ENCODE measurements at regions not wholly inside any gene's neighbourhood (a gene's known extent, or its start where the extent isn't known, plus 50 kb on each side); places are given as distances from the start of the nearest gene placed in this dataset.

- no peaks in the 10 kb centered on the region for H3K9me3 Mint-ChIP-seq (ENCODE audit: low read depth, unreplicated experiment)
- no peak for DNase-seq
- H3K4me3 Mint-ChIP-seq (ENCODE audit: low read depth, unreplicated experiment) = no peak overlapping the region
These were observed 317.8 kb upstream of the SULF2 start for GRCh38 chr20:48102931-48103660.

DNA sequence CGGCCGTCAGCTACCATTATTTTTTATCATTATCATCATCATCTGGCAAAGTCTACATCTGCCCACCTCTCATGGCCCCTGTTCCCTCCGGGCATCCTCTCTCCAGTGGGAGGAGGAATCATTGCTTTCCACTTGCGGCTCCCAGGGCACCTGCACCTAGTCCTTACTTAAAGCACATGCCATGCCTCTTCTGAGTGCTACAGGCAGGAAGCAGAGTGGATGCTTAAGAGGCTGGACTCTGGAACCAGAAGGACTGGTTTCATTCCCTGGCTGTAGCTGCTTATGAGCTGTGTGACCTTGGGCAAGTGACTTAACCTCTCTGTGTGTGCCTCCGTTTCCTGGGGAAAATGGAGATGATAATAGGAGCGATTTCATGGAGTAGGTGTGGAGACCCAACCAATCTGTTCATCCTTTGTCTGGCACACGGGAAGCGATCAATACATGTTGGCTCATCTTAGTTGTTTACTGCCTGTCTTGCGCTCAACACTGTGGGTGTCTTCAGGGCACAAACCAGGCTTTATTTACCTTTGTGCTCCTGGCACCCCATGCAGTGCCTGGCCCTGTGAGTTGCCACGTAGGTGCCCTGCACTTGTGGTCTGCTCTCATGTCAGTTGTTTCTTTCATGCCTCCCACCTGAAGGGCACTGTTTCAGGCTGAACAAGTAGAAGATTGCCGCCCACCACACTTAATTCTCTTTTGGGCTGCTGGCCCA lies 317.0 kb upstream of the SULF2 start:
- Mint-ChIP-seq H3K4me1 (ENCODE audit: low read depth, unreplicated experiment) (peaks cover 14% of the 10 kb centered on the region), H3K4me3 (ENCODE audit: low read depth, unreplicated experiment) (no peak overlapping the region), H3K9me3 (ENCODE audit: low read depth, unreplicated experiment) (no peaks in the 10 kb centered on the region), H3K27me3 (ENCODE audit: unreplicated experiment) (peaks cover 32% of the 10 kb centered on the region), H3K27ac (ENCODE audit: unreplicated experiment) (no peak overlapping the region), H3K36me3 (ENCODE audit: insufficient read depth, unreplicated experiment) (no peaks in the 10 kb centered on the region)
- no peak for TF ChIP-seq CTCF (IDR thresholded peaks at IDR 0.05; ENCODE audit: unreplicated experiment)
- CTCF ChIA-PET = no interaction called here
- no peak for DNase-seq
- intact Hi-C loops (cut with micrococcal nuclease; ENCODE audit: unreplicated experiment) = no loop called here
- BruUV-seq (replicated peaks) = no TSS peak

More at GRCh38 chr20:48102931-48103660, 317.8 kb upstream of the SULF2 start:
- TF ChIP-seq CTCF (IDR thresholded peaks at IDR 0.05; ENCODE audit: unreplicated experiment) = no peak
- Mint-ChIP-seq H3K4me1 (ENCODE audit: low read depth, unreplicated experiment) (peaks cover 14% of the 10 kb centered on the region), H3K27ac (ENCODE audit: unreplicated experiment) (no peak overlapping the region), H3K27me3 (ENCODE audit: unreplicated experiment) (peaks cover 33% of the 10 kb centered on the region), H3K36me3 (ENCODE audit: insufficient read depth, unreplicated experiment) (no peaks in the 10 kb centered on the region)
- no TSS peak for BruUV-seq (replicated peaks)
- intact Hi-C loops (cut with micrococcal nuclease; ENCODE audit: unreplicated experiment) = no loop called here
- CTCF ChIA-PET = no interaction called here

- CTCF ChIA-PET = interaction anchor here (0.5 kb wide), 1 partner anchor 103 kb away, joined by 3 read pairs; no protein-coding TSS in a partner anchor
These were observed 315.2 kb upstream of the SULF2 start for GRCh38 chr20:48100483-48100882.

DNA sequence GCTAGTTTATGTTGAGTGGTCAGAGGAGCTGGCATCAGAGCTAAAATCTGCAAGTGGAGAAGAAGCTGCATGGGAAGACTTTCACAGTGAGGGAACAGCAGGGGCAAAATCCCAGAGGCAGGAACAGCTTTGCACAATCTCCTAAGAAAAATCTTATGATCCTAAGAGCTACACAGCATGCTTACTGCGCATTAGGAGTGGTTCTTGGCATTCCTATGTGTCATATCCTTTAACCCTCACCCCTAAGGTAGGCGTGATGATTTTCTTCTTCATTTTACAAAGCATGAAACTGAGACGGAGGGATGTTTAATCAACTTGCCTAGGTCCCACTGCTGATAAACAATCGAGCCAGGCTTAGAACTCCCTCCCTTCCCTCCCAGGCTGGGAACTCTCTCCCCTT lies 313.6 kb upstream of the SULF2 start:
- Mint-ChIP-seq H3K27ac (ENCODE audit: unreplicated experiment) (no peak overlapping the region), H3K27me3 (ENCODE audit: unreplicated experiment) (peaks cover 36% of the 10 kb centered on the region), H3K9me3 (ENCODE audit: low read depth, unreplicated experiment) (no peaks in the 10 kb centered on the region), H3K4me3 (ENCODE audit: low read depth, unreplicated experiment) (no peak overlapping the region), H3K36me3 (ENCODE audit: insufficient read depth, unreplicated experiment) (no peaks in the 10 kb centered on the region), H3K4me1 (ENCODE audit: low read depth, unreplicated experiment) (peaks cover 14% of the 10 kb centered on the region)
- no peak for DNase-seq
- TF ChIP-seq CTCF (IDR thresholded peaks at IDR 0.05; ENCODE audit: unreplicated experiment) = no peak
- BruUV-seq (replicated peaks) = no TSS peak
- intact Hi-C loops (cut with micrococcal nuclease; ENCODE audit: unreplicated experiment) = no loop called here
- CTCF ChIA-PET = no interaction called here

More at GRCh38 chr20:48100483-48100882, 315.2 kb upstream of the SULF2 start:
- no TSS peak for BruUV-seq (replicated peaks)
- no peaks in the 10 kb centered on the region for H3K9me3 Mint-ChIP-seq (ENCODE audit: low read depth, unreplicated experiment)
- intact Hi-C loops (cut with micrococcal nuclease; ENCODE audit: unreplicated experiment) = no loop called here
- DNase-seq = no peak
- H3K4me1 Mint-ChIP-seq (ENCODE audit: low read depth, unreplicated experiment) = peaks cover 14% of the 10 kb centered on the region
- no peak for TF ChIP-seq CTCF (IDR thresholded peaks at IDR 0.05; ENCODE audit: unreplicated experiment)
- no peak overlapping the region for H3K4me3 Mint-ChIP-seq (ENCODE audit: low read depth, unreplicated experiment)
- H3K36me3 Mint-ChIP-seq (ENCODE audit: insufficient read depth, unreplicated experiment) = no peaks in the 10 kb centered on the region
- H3K27ac Mint-ChIP-seq (ENCODE audit: unreplicated experiment) = no peak overlapping the region
- peaks cover 32% of the 10 kb centered on the region for H3K27me3 Mint-ChIP-seq (ENCODE audit: unreplicated experiment)
